Natural killer cell (primary cell): ENCODE measurements at regions not wholly inside any gene's neighbourhood (a gene's known extent, or its start where the extent isn't known, plus 50 kb on each side); places are given as distances from the start of the nearest gene placed in this dataset.

Source experiments
- ATAC-seq, 3 donors: fragments of 150-1000 bp in 2 of 3; fragments of 200-7000 bp in 1 of 3; cut with Tn5 transposase; 1 replicate in 1 of 3; 2 replicates in 2 of 3; pipeline ENCODE4 v1.10.0; 2021; ENCODE audit warnings: mild to moderate bottlenecking in 2 of 3, moderate library complexity in 2 of 3
- DNase-seq, 2 donors: peaks; one replicate each; pipeline versions ENCODE4 v3.0.0 to v3.0.0-alpha.2; 2013 to 2021; ENCODE audit warnings: mixed read lengths in 1 of 2
- H3K27ac ChIP-seq: one replicate; pipeline ENCODE4 v1.5.1; 2013; ENCODE audit warnings: mild to moderate bottlenecking, low read length
- H3K27me3 ChIP-seq: one replicate; pipeline ENCODE4 v1.6.1; 2013; ENCODE audit warnings: low read length; ENCODE audit not compliant: control insufficient read depth, insufficient read depth
- H3K36me3 ChIP-seq: one replicate; pipeline ENCODE4 v1.6.1; 2013; ENCODE audit warnings: low read length; ENCODE audit not compliant: control insufficient read depth, insufficient read depth
- H3K4me1 ChIP-seq: one replicate; pipeline ENCODE4 v1.6.1; 2013; ENCODE audit warnings: low read length; ENCODE audit not compliant: control insufficient read depth, insufficient read depth
- H3K4me3 ChIP-seq: one replicate; pipeline ENCODE4 v1.5.1; 2013; ENCODE audit warnings: low read length
- H3K9me3 ChIP-seq: one replicate; pipeline ENCODE4 v1.6.1; 2013; ENCODE audit warnings: low read length; ENCODE audit not compliant: control insufficient read depth, insufficient read depth
- H3K27ac Mint-ChIP-seq, 2 donors: one replicate each; pipeline ENCODE4 v1.8.0; 2022; ENCODE audit warnings: mild to moderate bottlenecking in 2 of 2, mixed read lengths in 2 of 2, moderate library complexity in 1 of 2
- H3K27me3 Mint-ChIP-seq, 2 donors: one replicate each; pipeline ENCODE4 v1.8.0; 2022; ENCODE audit warnings: low read depth in 2 of 2, mixed read lengths in 2 of 2
- H3K36me3 Mint-ChIP-seq: one replicate; pipeline ENCODE4 v1.8.0; 2022; ENCODE audit warnings: mixed read lengths
- H3K4me1 Mint-ChIP-seq, 2 donors: one replicate each; pipeline ENCODE4 v1.8.0; 2022; ENCODE audit warnings: mixed read lengths in 2 of 2
- H3K4me3 Mint-ChIP-seq: one replicate; pipeline ENCODE4 v1.8.0; 2022; ENCODE audit warnings: mild to moderate bottlenecking, moderate library complexity, mixed read lengths
- H3K9me3 Mint-ChIP-seq, 2 donors: one replicate each; pipeline ENCODE4 v1.8.0; 2022; ENCODE audit warnings: mixed read lengths in 2 of 2
- WGBS: methylation state at CpG from one replicate; pipeline ENCODE4 v1.1.7; 2013; ENCODE audit warnings: missing lambda C conversion rate; ENCODE audit not compliant: insufficient coverage; 5-methylcytosine and 5-hydroxymethylcytosine counted together
- intact Hi-C: fragments of 100-400 bp; cut with micrococcal nuclease; formaldehyde crosslinking; loops from one replicate; pipeline ENCODE4 v1.14.2; 2022
- TF ChIP-seq, protein P1 (sequence below): fragments of 200-600 bp; IDR thresholded peaks from one replicate; pipeline ENCODE4 v1.8.0; 2022; ENCODE audit warnings: antibody characterized with exemption

DNA sequence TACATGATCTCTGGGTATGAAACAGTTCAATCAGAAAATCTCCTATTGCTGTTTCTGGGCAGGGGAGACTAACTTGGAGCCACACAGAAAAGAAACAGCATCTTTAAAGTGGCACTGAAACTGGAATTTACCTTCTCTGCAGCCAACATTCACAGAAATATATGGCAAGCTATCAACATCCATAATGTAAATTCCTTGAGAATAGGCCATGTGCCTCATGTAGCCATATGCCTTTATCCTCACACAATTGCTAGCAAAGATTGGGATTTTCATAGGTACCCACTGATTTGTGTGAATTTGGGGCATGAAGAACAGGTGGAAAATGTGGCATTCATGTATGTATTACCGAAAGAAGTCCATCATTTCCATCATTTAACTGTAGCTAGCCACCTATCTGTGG lies 386.3 kb upstream of the TMCO5A start:
- peaks cover 0 to 5% of the 10 kb centered on the region in 2 donors for H3K9me3 Mint-ChIP-seq
- Histone ChIP-seq H3K27ac (no peak overlapping the region), H3K36me3 (no peaks in the 10 kb centered on the region), H3K9me3 (peaks cover 11% of the 10 kb centered on the region), H3K4me3 (no peak overlapping the region), H3K27me3 (no peaks in the 10 kb centered on the region), H3K4me1 (no peaks in the 10 kb centered on the region)
- peaks cover 4% of the 10 kb centered on the region for H3K36me3 Mint-ChIP-seq
- intact Hi-C loops: no loop called here
- DNase-seq (no peak), ATAC-seq (no peak)
- H3K4me1 Mint-ChIP-seq: no peaks in the 10 kb centered on the region
- H3K4me3 Mint-ChIP-seq: no peak overlapping the region
- H3K27ac Mint-ChIP-seq: no peak overlapping the region
- H3K27me3 Mint-ChIP-seq: no peaks in the 10 kb centered on the region
- TF ChIP-seq, protein P1, sequence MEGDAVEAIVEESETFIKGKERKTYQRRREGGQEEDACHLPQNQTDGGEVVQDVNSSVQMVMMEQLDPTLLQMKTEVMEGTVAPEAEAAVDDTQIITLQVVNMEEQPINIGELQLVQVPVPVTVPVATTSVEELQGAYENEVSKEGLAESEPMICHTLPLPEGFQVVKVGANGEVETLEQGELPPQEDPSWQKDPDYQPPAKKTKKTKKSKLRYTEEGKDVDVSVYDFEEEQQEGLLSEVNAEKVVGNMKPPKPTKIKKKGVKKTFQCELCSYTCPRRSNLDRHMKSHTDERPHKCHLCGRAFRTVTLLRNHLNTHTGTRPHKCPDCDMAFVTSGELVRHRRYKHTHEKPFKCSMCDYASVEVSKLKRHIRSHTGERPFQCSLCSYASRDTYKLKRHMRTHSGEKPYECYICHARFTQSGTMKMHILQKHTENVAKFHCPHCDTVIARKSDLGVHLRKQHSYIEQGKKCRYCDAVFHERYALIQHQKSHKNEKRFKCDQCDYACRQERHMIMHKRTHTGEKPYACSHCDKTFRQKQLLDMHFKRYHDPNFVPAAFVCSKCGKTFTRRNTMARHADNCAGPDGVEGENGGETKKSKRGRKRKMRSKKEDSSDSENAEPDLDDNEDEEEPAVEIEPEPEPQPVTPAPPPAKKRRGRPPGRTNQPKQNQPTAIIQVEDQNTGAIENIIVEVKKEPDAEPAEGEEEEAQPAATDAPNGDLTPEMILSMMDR: no peak
- WGBS: no CpG with 5 or more reads among the region's 1 CpG

- no peaks in the 10 kb centered on the region for H3K27me3 Mint-ChIP-seq
- no peak for DNase-seq
These were observed 383.9 kb upstream of the TMCO5A start for GRCh38 chr15:37550360-37551024.

GRCh38 chr15:37572401-37572800 lies 362.0 kb upstream of the TMCO5A start:
- 40% methylated on average over 1 of the region's 2 CpGs for WGBS
- H3K4me1 Mint-ChIP-seq: no peaks in the 10 kb centered on the region
- no peak overlapping the region for H3K27ac Mint-ChIP-seq
- no peaks in the 10 kb centered on the region for H3K36me3 Mint-ChIP-seq
- Histone ChIP-seq H3K9me3 (no peaks in the 10 kb centered on the region), H3K27me3 (no peaks in the 10 kb centered on the region), H3K27ac (no peak overlapping the region), H3K4me3 (no peak overlapping the region), H3K4me1 (no peaks in the 10 kb centered on the region), H3K36me3 (no peaks in the 10 kb centered on the region)
- no peak overlapping the region for H3K4me3 Mint-ChIP-seq
- peaks cover 3 to 8% of the 10 kb centered on the region in 2 donors for H3K9me3 Mint-ChIP-seq
- intact Hi-C loops: no loop called here
- no peaks in the 10 kb centered on the region for H3K27me3 Mint-ChIP-seq
- DNase-seq (no peak), ATAC-seq (no peak)
- TF ChIP-seq, protein P1: no peak

More at GRCh38 chr15:37550360-37551024, 383.9 kb upstream of the TMCO5A start:
- TF ChIP-seq, protein P1: no peak
- Histone ChIP-seq H3K36me3 (no peaks in the 10 kb centered on the region), H3K27ac (no peak overlapping the region), H3K4me1 (no peaks in the 10 kb centered on the region), H3K9me3 (peaks cover 14% of the 10 kb centered on the region), H3K27me3 (no peaks in the 10 kb centered on the region), H3K4me3 (no peak overlapping the region)
- no peak for ATAC-seq
- peaks cover 7% of the 10 kb centered on the region for H3K36me3 Mint-ChIP-seq
- H3K9me3 Mint-ChIP-seq: peaks cover 7 to 12% of the 10 kb centered on the region in 2 donors
- intact Hi-C loops: no loop called here
- no peak overlapping the region for H3K4me3 Mint-ChIP-seq
- H3K27ac Mint-ChIP-seq: no peak overlapping the region
- WGBS: 91% methylated on average over 17 of the region's 17 CpGs
- H3K4me1 Mint-ChIP-seq: no peaks in the 10 kb centered on the region

GRCh38 chr15:37574985-37575384 lies 359.5 kb upstream of the TMCO5A start:
- no peak overlapping the region for H3K27ac Mint-ChIP-seq
- peaks cover 0 to 3% of the 10 kb centered on the region in 2 donors for H3K9me3 Mint-ChIP-seq
- TF ChIP-seq, protein P1: no peak
- no peak for ATAC-seq
- H3K27me3 ChIP-seq: no peaks in the 10 kb centered on the region
- H3K4me3 ChIP-seq: no peak overlapping the region
- intact Hi-C loops: no loop called here
- no peaks in the 10 kb centered on the region for H3K36me3 Mint-ChIP-seq
- H3K9me3 ChIP-seq: no peaks in the 10 kb centered on the region
- no peaks in the 10 kb centered on the region for H3K4me1 Mint-ChIP-seq
- no peaks in the 10 kb centered on the region for H3K36me3 ChIP-seq
- 90% methylated on average over 3 of the region's 3 CpGs for WGBS
- no peak overlapping the region for H3K27ac ChIP-seq
- no peak overlapping the region for H3K4me3 Mint-ChIP-seq
- DNase-seq: no peak
- H3K27me3 Mint-ChIP-seq: no peaks in the 10 kb centered on the region
- H3K4me1 ChIP-seq: no peaks in the 10 kb centered on the region
